Retinal pigment epithelial cell (primary cell): ENCODE measurements at regions not wholly inside any gene's neighbourhood (a gene's known extent, or its start where the extent isn't known, plus 50 kb on each side); places are given as distances from the start of the nearest gene placed in this dataset.
"Not testable (repeated sequence)": the region's sequence is repeated elsewhere in the genome, so short reads cannot be mapped to it uniquely, and the experiment has no call there.

ENCODE experiments used
- DNase-seq: peaks from one replicate; pipeline ENCODE4 v3.0.0-alpha.2; 2010; ENCODE audit warnings: low read depth
- H3K4me3 ChIP-seq: 2 replicates; pipeline ENCODE4 v1.5.1; 2011; ENCODE audit warnings: mild to moderate bottlenecking, low read length, control low read depth, moderate library complexity
- TF ChIP-seq, protein P1 (sequence below): conservative IDR thresholded peaks from 2 replicates; pipeline ENCODE4 v1.5.1; 2011; ENCODE audit warnings: low read depth, low read length, control low read depth, inconsistent platforms

- no peak overlapping the region for H3K4me3 ChIP-seq
- TF ChIP-seq, protein P1, sequence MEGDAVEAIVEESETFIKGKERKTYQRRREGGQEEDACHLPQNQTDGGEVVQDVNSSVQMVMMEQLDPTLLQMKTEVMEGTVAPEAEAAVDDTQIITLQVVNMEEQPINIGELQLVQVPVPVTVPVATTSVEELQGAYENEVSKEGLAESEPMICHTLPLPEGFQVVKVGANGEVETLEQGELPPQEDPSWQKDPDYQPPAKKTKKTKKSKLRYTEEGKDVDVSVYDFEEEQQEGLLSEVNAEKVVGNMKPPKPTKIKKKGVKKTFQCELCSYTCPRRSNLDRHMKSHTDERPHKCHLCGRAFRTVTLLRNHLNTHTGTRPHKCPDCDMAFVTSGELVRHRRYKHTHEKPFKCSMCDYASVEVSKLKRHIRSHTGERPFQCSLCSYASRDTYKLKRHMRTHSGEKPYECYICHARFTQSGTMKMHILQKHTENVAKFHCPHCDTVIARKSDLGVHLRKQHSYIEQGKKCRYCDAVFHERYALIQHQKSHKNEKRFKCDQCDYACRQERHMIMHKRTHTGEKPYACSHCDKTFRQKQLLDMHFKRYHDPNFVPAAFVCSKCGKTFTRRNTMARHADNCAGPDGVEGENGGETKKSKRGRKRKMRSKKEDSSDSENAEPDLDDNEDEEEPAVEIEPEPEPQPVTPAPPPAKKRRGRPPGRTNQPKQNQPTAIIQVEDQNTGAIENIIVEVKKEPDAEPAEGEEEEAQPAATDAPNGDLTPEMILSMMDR: no peak
- DNase-seq: no peak
Measured at GRCh38 chr6:167558246-167559177, 233.6 kb downstream of the TTLL2 start.

GRCh38 chr6:167559675-167560479, 235.0 kb downstream of the TTLL2 start:
- TF ChIP-seq, protein P1: no peak
- DNase-seq: no peak
- no peak overlapping the region for H3K4me3 ChIP-seq

- no peak for DNase-seq
- no peak overlapping the region for H3K4me3 ChIP-seq
- TF ChIP-seq, protein P1: no peak
Measured at GRCh38 chr6:167560673-167561569, 236.0 kb downstream of the TTLL2 start.

DNA sequence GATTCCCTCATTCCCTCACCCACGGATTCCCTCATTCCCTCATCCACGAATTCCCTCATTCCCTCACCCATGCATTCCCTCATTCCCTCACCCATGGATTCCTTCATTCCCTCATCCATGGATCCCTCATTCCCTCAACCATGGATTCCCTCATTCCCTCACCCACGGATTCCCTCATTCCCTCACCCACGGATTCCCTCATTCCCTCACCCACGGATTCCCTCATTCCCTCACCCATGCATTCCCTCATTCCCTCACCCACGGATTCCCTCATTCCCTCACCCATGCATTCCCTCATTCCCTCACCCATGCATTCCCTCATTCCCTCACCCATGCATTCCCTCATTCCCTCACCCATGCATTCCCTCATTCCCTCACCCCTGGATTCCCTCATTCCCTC, 238.0 kb downstream of the TTLL2 start:
- not testable (repeated sequence) for H3K4me3 ChIP-seq, DNase-seq

- H3K4me3 ChIP-seq: no peak overlapping the region
- no peak for DNase-seq
- TF ChIP-seq, protein P1: no peak
Measured at GRCh38 chr6:167564416-167565250, 239.7 kb downstream of the TTLL2 start.

DNA sequence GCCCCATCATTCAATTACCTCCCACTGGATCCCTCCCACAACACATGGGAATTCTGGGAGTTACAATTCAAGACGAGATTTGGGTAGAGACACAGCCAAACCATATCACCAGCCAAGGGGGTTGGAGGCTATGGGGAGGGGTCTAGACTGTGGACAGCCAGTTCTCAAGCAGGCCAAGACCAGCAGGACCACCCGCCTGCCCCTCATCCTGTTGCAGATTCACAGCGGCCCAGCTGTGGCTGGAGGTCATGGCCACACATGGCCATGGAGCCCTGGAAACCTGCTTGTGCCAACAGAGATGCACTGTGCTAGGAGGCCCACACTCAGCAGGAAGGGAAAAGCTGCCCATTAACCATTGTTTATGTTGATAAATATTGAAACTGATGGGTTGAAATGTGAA, 240.5 kb downstream of the TTLL2 start:
- no peak overlapping the region for H3K4me3 ChIP-seq

More for the DNA sequence above, 240.5 kb downstream of the TTLL2 start:
- DNase-seq: no peak
- TF ChIP-seq, protein P1: no peak
